ENCODE measurements at regions not wholly inside any gene's neighbourhood (a gene's known extent, or its start where the extent isn't known, plus 50 kb on each side); places are given as distances from the start of the nearest gene placed in this dataset.

GRCh38 chr10:44465401-44466115 lies 80.7 kb upstream of the CXCL12 start:
- no peak overlapping the region for H3K4me3 ChIP-seq
- WGBS, 2 donors = 71 to 76% methylated on average over 11 of the region's 11 CpGs
- H3K27me3 ChIP-seq = peaks cover 0 to 23% (median 8%) of the 10 kb centered on the region in 7 donors
- TF ChIP-seq CTCF (IDR thresholded peaks at IDR 0.05) = no peak
- DNase-seq = no peak
- no peak overlapping the region for H3K27ac ChIP-seq
- peaks cover 0 to 17% (median 8%) of the 10 kb centered on the region in 9 donors for H3K4me1 ChIP-seq
- intact Hi-C loops (cut with DNase I) = loop anchor here in 1 of 10 donors (10.0 kb wide), 1 partner anchor 61 kb away; no protein-coding TSS in a partner anchor
- H3K36me3 ChIP-seq = no peaks in the 10 kb centered on the region
- no peak for ATAC-seq
- H3K9me3 ChIP-seq = no peaks in the 10 kb centered on the region

- peaks cover 0 to 23% (median 8%) of the 10 kb centered on the region in 7 donors for H3K27me3 ChIP-seq
- no peak overlapping the region for H3K27ac ChIP-seq
- no peaks in the 10 kb centered on the region for H3K36me3 ChIP-seq
- peaks cover 0 to 17% (median 8%) of the 10 kb centered on the region in 9 donors for H3K4me1 ChIP-seq
- no peak for DNase-seq
- ATAC-seq = no peak
- H3K9me3 ChIP-seq = no peaks in the 10 kb centered on the region
- intact Hi-C loops (cut with DNase I) = loop anchor here in 1 of 10 donors (10.0 kb wide), 1 partner anchor 61 kb away; no protein-coding TSS in a partner anchor
- 91 to 96% methylated on average over 2 of the region's 2 CpGs for WGBS, 2 donors
- no peak for TF ChIP-seq CTCF (IDR thresholded peaks at IDR 0.05)
- no peak overlapping the region for H3K4me3 ChIP-seq
These were observed 81.3 kb upstream of the CXCL12 start for GRCh38 chr10:44466236-44466635.

- no peak for TF ChIP-seq CTCF (IDR thresholded peaks at IDR 0.05)
- no peaks in the 10 kb centered on the region for H3K36me3 ChIP-seq
- peaks cover 0 to 23% (median 8%) of the 10 kb centered on the region in 7 donors for H3K27me3 ChIP-seq
- DNase-seq = no peak
- 94 to 95% methylated on average over 2 of the region's 2 CpGs for WGBS, 2 donors
- no peak for ATAC-seq
- H3K4me3 ChIP-seq = no peak overlapping the region
- no peaks in the 10 kb centered on the region for H3K9me3 ChIP-seq
- H3K27ac ChIP-seq = no peak overlapping the region
- intact Hi-C loops (cut with DNase I) = loop anchor here in 1 of 10 donors (10.0 kb wide), 1 partner anchor 62 kb away; no protein-coding TSS in a partner anchor
- peaks cover 0 to 16% (median 8%) of the 10 kb centered on the region in 9 donors for H3K4me1 ChIP-seq
These were observed 82.2 kb upstream of the CXCL12 start for GRCh38 chr10:44467090-44467489.

GRCh38 chr10:44467900-44468299 lies 83.0 kb upstream of the CXCL12 start:
- no peak for TF ChIP-seq CTCF (IDR thresholded peaks at IDR 0.05)
- DNase-seq (no peak), ATAC-seq (no peak)
- Histone ChIP-seq H3K4me1 (peaks cover 0 to 10% (median 8%) of the 10 kb centered on the region in 9 donors), H3K36me3 (no peaks in the 10 kb centered on the region), H3K27me3 (peaks cover 0 to 23% (median 8%) of the 10 kb centered on the region in 7 donors), H3K4me3 (no peak overlapping the region), H3K27ac (no peak overlapping the region), H3K9me3 (no peaks in the 10 kb centered on the region)
- 81 to 86% methylated on average over 4 of the region's 4 CpGs for WGBS, 2 donors
- intact Hi-C loops (cut with DNase I) = loop anchor here in 1 of 10 donors (10.0 kb wide), 1 partner anchor 63 kb away; no protein-coding TSS in a partner anchor

Measured in heart right ventricle (tissue), 16 donors.